ENCODE measurements at regions not wholly inside any gene's neighbourhood (a gene's known extent, or its start where the extent isn't known, plus 50 kb on each side); places are given as distances from the start of the nearest gene placed in this dataset.
"Not testable (repeated sequence)": the region's sequence is repeated elsewhere in the genome, so short reads cannot be mapped to it uniquely, and the experiment has no call there.

DNA sequence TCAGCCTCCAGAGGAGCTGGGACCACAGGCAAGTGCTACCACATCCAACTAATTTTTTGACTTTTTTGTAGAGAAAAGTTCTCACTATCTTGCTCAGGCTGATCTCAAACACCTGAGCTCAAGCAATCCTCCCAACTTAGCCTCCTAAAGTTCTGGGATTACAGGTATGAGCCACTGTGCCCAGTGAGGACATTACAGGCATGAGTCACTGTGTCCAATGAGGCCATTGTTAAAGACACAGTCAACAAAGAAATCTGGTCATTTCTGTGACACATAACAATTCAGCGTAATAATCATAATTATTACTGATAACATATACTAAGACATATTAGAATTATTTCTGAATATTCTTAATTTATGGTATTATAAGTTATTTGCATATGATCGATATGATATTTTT lies 463.4 kb upstream of the NDN start:
- DNase-seq (ENCODE audit: low read depth in 2 of 2): no peak

GRCh38 chr15:24158306-24158705 lies 471.2 kb upstream of the NDN start:
- not testable (repeated sequence) for DNase-seq (ENCODE audit: low read depth in 2 of 2)

GRCh38 chr15:24165512-24165911 lies 478.4 kb upstream of the NDN start:
- DNase-seq (ENCODE audit: low read depth in 2 of 2): not testable (repeated sequence)

DNA sequence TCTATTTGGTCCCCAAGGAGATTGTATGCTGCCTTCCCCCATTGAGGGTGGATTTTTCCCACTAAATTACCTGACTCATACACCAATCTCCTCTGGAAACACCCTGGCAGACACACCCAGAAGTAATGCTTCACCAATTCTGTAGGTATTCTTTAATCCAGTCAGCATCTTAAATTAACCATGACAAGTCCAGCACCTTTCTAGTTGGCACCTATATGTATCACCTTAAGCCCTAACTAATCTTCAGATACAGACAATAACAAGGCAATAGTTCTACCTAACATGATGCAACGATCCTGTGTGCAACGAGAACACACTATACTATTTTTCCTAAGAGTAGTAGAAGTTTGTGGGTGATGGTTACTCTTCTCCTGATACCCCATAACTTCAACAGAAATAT lies 473.3 kb upstream of the NPAP1 start:
- not testable (repeated sequence) for DNase-seq (ENCODE audit: low read depth in 2 of 2)

DNA sequence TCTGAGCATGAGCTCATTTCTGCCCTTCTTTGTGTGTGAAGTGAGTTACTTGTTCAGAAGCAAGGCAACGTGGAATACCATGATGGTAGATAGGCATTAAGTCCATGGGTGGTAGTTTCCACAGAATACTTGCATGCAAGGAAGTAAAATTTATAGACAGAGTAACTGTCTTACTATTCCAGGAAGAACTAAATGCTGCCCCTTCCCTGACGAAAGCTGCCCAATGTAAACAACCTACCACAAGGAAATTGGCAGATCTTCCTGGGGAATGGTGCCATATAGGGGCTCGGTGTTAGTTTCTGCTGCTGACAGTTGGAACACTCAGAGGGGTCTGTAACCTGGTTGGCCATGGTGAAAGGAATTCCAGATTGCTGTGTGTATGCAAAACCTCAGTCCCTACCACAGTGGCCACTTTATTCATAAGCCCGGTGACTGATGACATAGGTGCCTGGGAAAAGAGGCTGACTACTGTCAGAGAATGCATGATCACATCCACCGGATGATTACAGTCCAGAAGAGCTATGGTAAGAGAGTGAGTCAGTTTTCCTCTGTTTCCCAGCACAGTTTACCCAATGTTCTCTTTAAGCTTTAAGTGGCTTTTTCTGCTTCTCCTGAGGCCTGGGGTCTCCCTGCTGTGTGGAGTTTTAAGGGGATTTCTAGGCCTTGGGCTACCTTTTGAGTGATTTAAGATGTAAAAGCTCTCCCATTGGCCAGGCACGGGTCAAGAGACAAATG lies 463.7 kb upstream of the NPAP1 start:
- not testable (repeated sequence) for DNase-seq (ENCODE audit: low read depth in 2 of 2)

DNA sequence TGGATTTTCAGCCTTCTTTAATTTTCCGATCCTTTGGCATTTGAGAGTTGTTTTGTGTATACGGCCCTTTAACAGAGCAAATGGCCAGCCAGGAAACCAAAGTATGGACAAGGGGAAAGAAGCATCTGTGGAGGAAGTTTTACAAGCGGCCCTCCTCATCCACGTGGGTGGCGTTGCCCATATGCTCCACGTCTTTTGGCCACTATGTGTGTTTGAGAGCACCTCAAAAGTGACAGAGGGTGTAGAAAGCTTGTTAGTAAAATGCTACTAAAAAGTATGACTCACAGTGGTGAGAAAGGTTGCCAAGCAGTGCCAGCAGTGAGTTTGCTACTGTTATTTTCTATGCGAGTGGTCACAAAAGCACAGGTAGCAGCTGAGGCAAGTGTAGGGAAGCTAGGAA lies 451.8 kb upstream of the NPAP1 start:
- DNase-seq (ENCODE audit: low read depth in 2 of 2): no peak

GRCh38 chr15:24224161-24224560 lies 451.4 kb upstream of the NPAP1 start:
- no peak for DNase-seq (ENCODE audit: low read depth in 2 of 2)

DNA sequence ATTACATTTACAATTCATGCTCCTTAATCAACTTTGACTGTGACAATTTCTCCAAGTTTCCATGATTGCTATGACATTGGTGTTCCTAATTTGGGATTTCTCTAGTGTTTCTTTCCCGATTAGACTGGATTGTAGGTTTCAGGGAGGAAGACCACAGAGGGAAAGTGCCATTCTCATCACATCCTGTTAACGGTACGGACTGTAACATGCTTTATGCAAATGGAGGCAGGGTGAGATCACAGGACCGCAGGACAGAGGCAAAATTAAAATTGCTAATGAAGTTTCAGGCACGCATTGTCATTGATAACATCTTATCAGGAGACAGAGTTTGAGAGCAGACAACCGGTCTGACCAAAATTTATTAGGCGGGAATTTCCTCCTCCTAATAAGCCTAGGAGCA lies 446.7 kb upstream of the NPAP1 start:
- DNase-seq (ENCODE audit: low read depth in 2 of 2): not testable (repeated sequence)

DNA sequence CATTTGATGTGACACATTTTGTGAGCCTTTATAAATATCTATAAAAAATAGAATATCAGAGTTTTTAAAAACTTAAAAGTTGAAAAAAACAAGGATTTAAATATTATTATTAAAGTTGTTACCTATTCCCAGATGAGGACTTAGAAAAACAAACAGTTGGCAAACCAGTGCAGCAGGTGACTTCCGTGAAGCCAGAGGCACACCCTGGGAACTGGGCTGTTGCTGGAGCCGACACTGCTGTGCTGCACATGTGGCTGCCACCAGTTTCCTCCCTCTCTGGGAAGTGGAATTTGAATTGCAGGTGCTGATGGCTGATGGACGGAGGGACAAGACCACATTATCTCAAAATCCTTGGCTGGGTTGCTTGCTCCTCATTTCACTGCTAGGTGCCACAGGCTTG lies 442.4 kb upstream of the NPAP1 start:
- not testable (repeated sequence) for DNase-seq (ENCODE audit: low read depth in 2 of 2)

- DNase-seq (ENCODE audit: low read depth in 2 of 2): not testable (repeated sequence)
These were observed 435.0 kb upstream of the NPAP1 start for GRCh38 chr15:24240580-24240979.

- DNase-seq (ENCODE audit: low read depth in 2 of 2): not testable (repeated sequence)
These were observed 416.5 kb upstream of the NPAP1 start for GRCh38 chr15:24259106-24259505.

- DNase-seq (ENCODE audit: low read depth in 2 of 2): not testable (repeated sequence)
These were observed 415.2 kb upstream of the NPAP1 start for GRCh38 chr15:24260407-24260806.

DNA sequence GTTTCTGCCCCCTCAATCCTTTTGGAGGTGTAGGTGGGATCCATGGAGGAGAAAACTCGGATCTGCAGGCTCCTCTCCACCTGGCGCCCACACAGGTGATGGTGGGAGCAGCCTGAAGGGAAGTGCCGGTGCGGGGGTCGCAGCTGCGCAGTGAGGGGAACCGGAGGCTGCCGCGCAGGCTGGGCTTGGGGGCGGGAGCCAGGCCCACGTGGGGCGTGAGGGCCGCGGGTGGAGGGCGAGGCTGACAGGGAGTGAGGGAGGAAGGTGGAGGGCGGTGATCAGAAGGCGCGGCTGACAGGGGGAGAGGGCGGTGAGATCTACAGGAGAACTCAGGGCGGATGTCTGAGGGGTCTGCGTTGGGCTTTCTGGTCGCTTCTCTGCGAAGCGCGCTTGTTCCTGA lies 414.7 kb upstream of the NPAP1 start:
- not testable (repeated sequence) for DNase-seq (ENCODE audit: low read depth in 2 of 2)

- DNase-seq (ENCODE audit: low read depth in 2 of 2): not testable (repeated sequence)
These were observed 406.9 kb upstream of the NPAP1 start for GRCh38 chr15:24268536-24269165.

DNA sequence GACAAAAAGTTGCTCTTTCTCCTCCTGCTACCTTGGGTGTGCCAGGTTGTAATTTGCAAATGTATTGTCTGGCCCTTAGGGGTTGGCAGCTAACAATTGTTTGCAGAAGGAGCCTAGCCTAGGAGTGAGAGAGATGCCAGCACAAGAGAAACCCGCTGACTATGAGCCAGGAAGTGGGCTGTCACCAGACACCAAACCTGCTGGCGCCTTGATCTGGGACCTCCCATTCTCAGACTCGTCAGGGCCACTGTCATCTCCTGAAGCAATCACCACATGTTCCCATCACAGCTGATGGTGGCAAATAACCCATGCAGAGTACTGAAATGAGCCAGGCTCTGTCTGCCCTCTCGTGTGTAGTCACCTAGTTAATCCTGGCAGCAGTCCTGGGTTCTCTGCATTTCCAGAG lies 406.4 kb upstream of the NPAP1 start:
- no peak for DNase-seq (ENCODE audit: low read depth in 2 of 2)

DNA sequence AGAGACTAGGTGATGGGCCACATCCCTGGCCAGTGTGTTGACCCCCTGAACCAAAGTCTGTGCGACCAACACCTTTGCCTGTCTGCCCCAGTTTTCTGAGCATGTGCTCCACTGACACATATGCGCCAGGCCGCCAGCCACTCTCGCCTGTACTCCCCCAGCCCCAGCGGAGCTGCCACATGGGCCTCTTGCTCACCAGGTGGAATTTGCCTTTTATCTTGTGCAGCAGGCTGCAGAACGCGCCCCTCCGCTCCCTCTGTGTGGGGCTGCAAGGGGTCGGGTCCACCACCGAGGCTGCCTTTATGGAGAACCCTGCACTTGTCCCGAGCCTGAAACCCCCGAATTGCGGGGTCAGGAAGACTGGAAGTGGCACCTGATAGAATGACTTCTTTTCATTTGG lies 405.7 kb upstream of the NPAP1 start:
- DNase-seq (ENCODE audit: low read depth in 2 of 2): no peak

- DNase-seq (ENCODE audit: low read depth in 2 of 2): not testable (repeated sequence)
These were observed 403.9 kb upstream of the NPAP1 start for GRCh38 chr15:24271496-24272244.

DNA sequence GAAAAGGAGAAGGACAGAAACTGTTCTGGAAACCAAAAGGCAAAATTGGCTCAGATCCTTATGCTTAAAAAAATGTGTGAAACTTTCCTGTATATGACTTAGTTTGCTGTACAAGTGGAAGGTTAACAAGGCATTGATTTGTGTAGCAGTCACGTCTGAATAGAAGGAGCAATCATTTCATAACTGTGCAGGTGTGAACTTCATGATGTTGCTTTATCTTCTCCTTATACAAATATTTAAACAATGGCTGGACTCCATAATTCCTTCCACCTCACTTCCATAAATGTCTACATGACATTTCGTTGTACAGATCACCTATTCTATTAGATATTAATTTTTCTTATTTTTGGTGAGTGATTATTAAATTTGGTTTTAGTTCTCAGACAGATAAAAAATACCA lies 382.7 kb upstream of the NPAP1 start:
- DNase-seq (ENCODE audit: low read depth in 2 of 2): no peak

GRCh38 chr15:24300804-24301368 lies 374.7 kb upstream of the NPAP1 start:
- not testable (repeated sequence) for DNase-seq (ENCODE audit: low read depth in 2 of 2)

DNA sequence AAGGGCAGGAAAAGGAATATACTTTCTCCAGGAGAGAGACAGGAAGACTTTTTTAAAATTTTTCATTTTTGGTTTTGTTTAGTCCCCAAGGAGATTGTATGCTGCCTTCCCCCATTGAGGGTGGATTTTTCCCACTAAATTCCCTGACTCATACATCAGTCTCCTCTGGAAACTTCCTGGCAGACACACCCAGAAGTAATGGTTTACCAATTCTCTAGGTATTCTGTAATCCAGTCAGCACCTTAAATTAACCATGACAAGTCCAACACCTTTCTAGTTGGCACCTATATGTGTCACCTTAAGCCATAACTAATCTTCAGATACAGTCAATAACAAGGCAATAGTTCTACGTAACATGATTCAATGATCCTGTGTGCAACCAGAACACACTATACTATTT lies 373.6 kb upstream of the NPAP1 start:
- not testable (repeated sequence) for DNase-seq (ENCODE audit: low read depth in 2 of 2)

DNA sequence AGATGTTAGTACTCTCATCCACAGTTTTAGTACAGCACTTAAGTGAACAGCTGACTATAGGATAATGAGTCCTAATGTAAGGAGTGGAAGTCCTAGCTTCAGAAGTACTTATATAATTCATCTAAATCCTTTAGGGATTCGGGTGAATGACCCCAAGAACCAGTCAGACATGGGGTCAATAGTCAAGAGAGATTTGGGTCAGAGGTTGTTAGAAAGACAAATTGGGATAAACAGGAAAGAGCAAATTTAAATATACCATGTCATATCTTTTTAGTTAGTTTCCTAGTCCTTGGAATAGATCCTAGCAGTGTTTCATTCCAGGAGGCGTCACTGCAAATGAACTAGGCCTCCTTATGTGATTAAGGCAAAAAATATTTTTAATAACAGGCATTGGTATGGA lies 370.8 kb upstream of the NPAP1 start:
- DNase-seq (ENCODE audit: low read depth in 2 of 2): not testable (repeated sequence)

DNA sequence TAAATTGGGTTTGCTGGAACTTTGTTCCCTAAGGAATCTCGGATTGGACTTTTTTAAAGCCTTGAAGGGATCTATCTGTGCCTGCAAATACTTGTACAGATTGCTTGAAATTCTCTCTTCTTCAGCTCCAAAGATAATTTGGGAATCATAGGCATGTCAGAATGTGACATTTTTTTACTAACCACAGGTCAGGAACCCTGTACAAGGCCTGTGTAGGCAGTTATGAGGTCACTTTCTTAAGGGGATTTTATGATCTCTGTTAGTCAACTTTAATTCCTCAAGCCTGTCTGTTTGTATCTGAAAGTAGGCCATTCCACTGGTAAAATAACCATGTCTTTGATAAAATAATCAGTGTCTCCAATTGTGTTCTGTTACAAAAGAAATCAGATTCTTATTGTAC lies 369.9 kb upstream of the NPAP1 start:
- DNase-seq (ENCODE audit: low read depth in 2 of 2): not testable (repeated sequence)

Data from stimulated activated CD8-positive, alpha-beta memory T cell treated with anti-CD3 and anti-CD28 coated beads, Interleukin-15, amount 100 ng/mL, for 48 hours (primary cell).